H9 (cell line): ENCODE measurements at regions not wholly inside any gene's neighbourhood (a gene's known extent, or its start where the extent isn't known, plus 50 kb on each side); places are given as distances from the start of the nearest gene placed in this dataset.

ENCODE experiments used
- DNase-seq: peaks from one replicate; pipeline ENCODE4 v3.0.0-alpha.2; 2017
- H2AFZ ChIP-seq: one replicate; pipeline ENCODE4 v1.6.1; 2013; ENCODE audit warnings: mild to moderate bottlenecking, low read length, control low read depth, moderate library complexity
- H2AK5ac ChIP-seq: 2 replicates; pipeline ENCODE4 v1.6.1; 2013; ENCODE audit warnings: low read length, control low read depth, mixed read lengths; ENCODE audit not compliant: insufficient read length
- H2BK120ac ChIP-seq: one replicate; pipeline ENCODE4 v1.6.1; 2013; ENCODE audit warnings: low read depth, mild to moderate bottlenecking, low read length, control low read depth, inconsistent platforms; ENCODE audit not compliant: poor library complexity, severe bottlenecking
- H2BK12ac ChIP-seq: 2 replicates; pipeline ENCODE4 v1.6.1; 2013; ENCODE audit warnings: low read length, control low read depth, mixed read lengths, low read depth; ENCODE audit not compliant: insufficient read length
- H2BK15ac ChIP-seq: 2 replicates; pipeline ENCODE4 v1.6.1; 2013; ENCODE audit warnings: low read depth, low read length, control low read depth
- H2BK20ac ChIP-seq: one replicate; pipeline ENCODE4 v1.6.1; 2013; ENCODE audit warnings: low read depth, mild to moderate bottlenecking, low read length, control low read depth, inconsistent platforms; ENCODE audit not compliant: poor library complexity, severe bottlenecking
- H2BK5ac ChIP-seq: 2 replicates; pipeline ENCODE4 v1.6.1; 2013; ENCODE audit warnings: low read length, control low read depth, mixed read lengths; ENCODE audit not compliant: insufficient read length
- H3K14ac ChIP-seq: 2 replicates; pipeline ENCODE4 v1.6.1; 2013; ENCODE audit warnings: low read length, control low read depth; ENCODE audit not compliant: insufficient read depth
- H3K18ac ChIP-seq: 2 replicates; pipeline ENCODE4 v1.6.1; 2013; ENCODE audit warnings: low read depth, mild to moderate bottlenecking, mixed read lengths, low read length, control low read depth; ENCODE audit not compliant: insufficient read length
- H3K23ac ChIP-seq: 2 replicates; pipeline ENCODE4 v1.6.1; 2013; ENCODE audit warnings: low read length, control low read depth, mixed read lengths, low read depth; ENCODE audit not compliant: insufficient read length
- H3K23me2 ChIP-seq: 2 replicates; pipeline ENCODE4 v1.6.1; 2013; ENCODE audit warnings: low read depth, mild to moderate bottlenecking, mixed read lengths, low read length, control low read depth; ENCODE audit not compliant: insufficient read length, poor library complexity, severe bottlenecking
- H3K27ac ChIP-seq: 2 replicates; pipeline ENCODE4 v1.5.1; 2013; ENCODE audit warnings: low read length, control low read depth, mixed read lengths, low read depth; ENCODE audit not compliant: insufficient read length
- H3K27me3 ChIP-seq: 2 replicates; pipeline ENCODE4 v1.6.1; 2013; ENCODE audit warnings: low read length, control low read depth, inconsistent platforms; ENCODE audit not compliant: insufficient read depth
- H3K4ac ChIP-seq: 2 replicates; pipeline ENCODE4 v1.6.1; 2013; ENCODE audit warnings: low read depth, mild to moderate bottlenecking, control low read depth, inconsistent platforms, low read length, moderate library complexity
- H3K4me1 ChIP-seq: 2 replicates; pipeline ENCODE4 v1.6.1; 2013; ENCODE audit warnings: low read length, control low read depth, inconsistent platforms; ENCODE audit not compliant: insufficient read depth
- H3K4me2 ChIP-seq: 2 replicates; pipeline ENCODE4 v1.6.1; 2013; ENCODE audit warnings: low read length, control low read depth, mixed read lengths; ENCODE audit not compliant: insufficient read length, insufficient read depth
- H3K56ac ChIP-seq: 2 replicates; pipeline ENCODE4 v1.6.1; 2013; ENCODE audit warnings: low read depth, mild to moderate bottlenecking, mixed read lengths, low read length, control low read depth; ENCODE audit not compliant: insufficient read length
- H3K79me1 ChIP-seq: 2 replicates; pipeline ENCODE4 v1.6.1; 2013; ENCODE audit warnings: low read depth, mild to moderate bottlenecking, moderate library complexity, low read length, control low read depth, inconsistent platforms; ENCODE audit not compliant: insufficient read depth, poor library complexity, severe bottlenecking
- H3K79me2 ChIP-seq: 2 replicates; pipeline ENCODE4 v1.6.1; 2013; ENCODE audit warnings: low read length, control low read depth, inconsistent platforms; ENCODE audit not compliant: insufficient read depth
- H3K9ac ChIP-seq: 2 replicates; pipeline ENCODE4 v1.6.1; 2013; ENCODE audit warnings: low read length, control low read depth, mixed read lengths; ENCODE audit not compliant: insufficient read length; ENCODE audit errors: extremely low read depth
- H3K9me3 ChIP-seq: one replicate; pipeline ENCODE4 v1.6.1; 2013; ENCODE audit warnings: low read depth, low read length, inconsistent platforms; ENCODE audit not compliant: control insufficient read depth
- H3T11ph ChIP-seq: one replicate; pipeline ENCODE4 v1.6.1; 2013; ENCODE audit warnings: mild to moderate bottlenecking, low read length, control low read depth, inconsistent platforms
- H4K20me1 ChIP-seq: one replicate; pipeline ENCODE4 v1.6.1; 2013; ENCODE audit not compliant: control insufficient read depth, insufficient read length, insufficient read depth
- H4K5ac ChIP-seq: 2 replicates; pipeline ENCODE4 v1.6.1; 2013; ENCODE audit warnings: low read depth, mild to moderate bottlenecking, mixed read lengths, low read length, control low read depth; ENCODE audit not compliant: insufficient read length
- H4K8ac ChIP-seq: replicated peaks from 2 replicates; pipeline ENCODE4 v1.6.1; 2013; ENCODE audit warnings: low read length, control low read depth, mixed read lengths, low read depth; ENCODE audit not compliant: insufficient read length
- H4K91ac ChIP-seq: 2 replicates; pipeline ENCODE4 v1.6.1; 2013; ENCODE audit warnings: low read depth, mild to moderate bottlenecking, moderate library complexity, mixed read lengths, low read length, control low read depth; ENCODE audit not compliant: insufficient read length
- H3K27ac Mint-ChIP-seq, 3 experiments: 2 replicates in 2 of 3; 3 replicates in 1 of 3; pipeline ENCODE4 v1.8.0; 2020 to 2021; ENCODE audit warnings: mixed read lengths in 3 of 3, mild to moderate bottlenecking in 1 of 3, moderate library complexity in 1 of 3
- H3K27me3 Mint-ChIP-seq: 2 replicates; pipeline ENCODE4 v1.8.0; 2021; ENCODE audit warnings: low read depth, mild to moderate bottlenecking, moderate library complexity, mixed read lengths
- H3K36me3 Mint-ChIP-seq, 3 experiments: 2 replicates in 2 of 3; 3 replicates in 1 of 3; pipeline ENCODE4 v1.8.0; 2020 to 2021; ENCODE audit warnings: low read depth in 3 of 3, mixed read lengths in 3 of 3; ENCODE audit not compliant: insufficient read depth in 1 of 3
- H3K4me1 Mint-ChIP-seq, 2 experiments: 2 replicates each; pipeline ENCODE4 v1.8.0; 2020; ENCODE audit warnings: mixed read lengths in 2 of 2
- H3K4me3 Mint-ChIP-seq, 2 experiments: 2 replicates in 1 of 2; 3 replicates in 1 of 2; pipeline ENCODE4 v1.8.0; 2020 to 2021; ENCODE audit warnings: mild to moderate bottlenecking in 2 of 2, mixed read lengths in 2 of 2, moderate library complexity in 1 of 2
- H3K9me3 Mint-ChIP-seq, 2 experiments: 2 replicates in 1 of 2; 3 replicates in 1 of 2; pipeline ENCODE4 v1.8.0; 2020; ENCODE audit warnings: mild to moderate bottlenecking in 2 of 2, mixed read lengths in 2 of 2, moderate library complexity in 1 of 2
- CTCF ChIP-seq: fragments of 200-600 bp; sonication (generic); conservative IDR thresholded peaks from 3 replicates; pipeline ENCODE4 v1.8.0; 2021; ENCODE audit warnings: antibody characterized with exemption, mild to moderate bottlenecking
- WGBS: extraction: QIAGEN DNeasy Blood & Tissue Kit; methylation state at CpG from one replicate; pipeline ENCODE4 v1.1.7; 2013; ENCODE audit warnings: missing lambda C conversion rate, low lambda C conversion rate, mixed read lengths; ENCODE audit not compliant: insufficient read length; ENCODE audit errors: extremely low coverage; 5-methylcytosine and 5-hydroxymethylcytosine counted together

GRCh38 chr7:25628446-25628845 is 400.2 kb upstream of the NPVF start:
- Histone ChIP-seq H2BK120ac (no peak overlapping the region), H3K23ac (no peak overlapping the region), H2BK15ac (no peak overlapping the region; the same call in 1 of the 2 replicates), H3K4me1 (peaks cover 3% of the 10 kb centered on the region; the same call in 1 of the 2 replicates), H3K23me2 (no peaks in the 10 kb centered on the region), H3K79me1 (no peaks in the 10 kb centered on the region), H2AK5ac (no peak overlapping the region), H2BK12ac (no peak overlapping the region), H3T11ph (no peak overlapping the region), H2BK20ac (no peak overlapping the region), H4K8ac (no peak overlapping the region), H4K91ac (no peak overlapping the region), H4K20me1 (no peaks in the 10 kb centered on the region), H2AFZ (no peak overlapping the region), H3K4me2 (no peak overlapping the region), H3K9ac (no peak overlapping the region), H3K14ac (no peak overlapping the region), H3K56ac (no peak overlapping the region), H3K27ac (no peak overlapping the region), H3K4ac (no peak overlapping the region), H3K18ac (no peak overlapping the region), H2BK5ac (no peak overlapping the region), H4K5ac (no peak overlapping the region), H3K79me2 (no peaks in the 10 kb centered on the region), H3K9me3 (no peaks in the 10 kb centered on the region), H3K27me3 (no peaks in the 10 kb centered on the region)
- no CpG with 5 or more reads among the region's 3 CpGs for WGBS
- H3K27ac Mint-ChIP-seq, result no peak overlapping the region
- H3K9me3 Mint-ChIP-seq, result no peaks in the 10 kb centered on the region
- no peak for TF ChIP-seq CTCF
- H3K36me3 Mint-ChIP-seq, result no peaks in the 10 kb centered on the region
- no peak overlapping the region for H3K4me3 Mint-ChIP-seq
- DNase-seq, result no peak
- H3K27me3 Mint-ChIP-seq, result no peaks in the 10 kb centered on the region; the same call in 1 of the 2 replicates
- H3K4me1 Mint-ChIP-seq, result peaks cover 13% of the 10 kb centered on the region in 2 experiments
